Hematopoietic multipotent progenitor cell treated with erythropoietin and hydrocortisone succinate and interleukin-3 and kit ligand, for 17 days (in vitro differentiated cells): ENCODE measurements at regions not wholly inside any gene's neighbourhood (a gene's known extent, or its start where the extent isn't known, plus 50 kb on each side); places are given as distances from the start of the nearest gene placed in this dataset.

ENCODE experiments used
- DNase-seq: peaks from one replicate; pipeline ENCODE4 v3.0.0-alpha.2; 2015; ENCODE audit warnings: low spot score

- DNase-seq = no peak
Observed at GRCh38 chr2:194257095-194257494, 1399.9 kb upstream of the SLC39A10 start.

GRCh38 chr2:194253528-194254259, 1403.3 kb upstream of the SLC39A10 start:
- DNase-seq = no peak

- DNase-seq = no peak
Observed at GRCh38 chr2:194252127-194252526, 1404.9 kb upstream of the SLC39A10 start.

GRCh38 chr2:194232600-194232999, 1424.4 kb upstream of the SLC39A10 start:
- no peak for DNase-seq

GRCh38 chr2:194223218-194223617, 1433.8 kb upstream of the SLC39A10 start:
- DNase-seq = no peak

GRCh38 chr2:194214192-194214591, 1442.8 kb upstream of the SLC39A10 start:
- no peak for DNase-seq

- DNase-seq = no peak
Observed at GRCh38 chr2:194205568-194206227, 1451.3 kb upstream of the SLC39A10 start.

GRCh38 chr2:194203898-194204297, 1453.1 kb upstream of the SLC39A10 start:
- no peak for DNase-seq

- no peak for DNase-seq
Observed at GRCh38 chr2:194182888-194183287, 1474.1 kb upstream of the SLC39A10 start.

GRCh38 chr2:194176134-194176533, 1480.9 kb upstream of the SLC39A10 start:
- DNase-seq = no peak

GRCh38 chr2:194166818-194167217, 1490.2 kb upstream of the SLC39A10 start:
- no peak for DNase-seq

GRCh38 chr2:194155431-194155830, 1501.6 kb upstream of the SLC39A10 start:
- DNase-seq = no peak

- no peak for DNase-seq
Observed at GRCh38 chr2:194151231-194151630, 1505.8 kb upstream of the SLC39A10 start.

- no peak for DNase-seq
Observed at GRCh38 chr2:194135463-194135862, 1521.6 kb upstream of the SLC39A10 start.

GRCh38 chr2:194128810-194129209, 1528.2 kb upstream of the SLC39A10 start:
- DNase-seq = no peak

GRCh38 chr2:194126418-194126817, 1530.6 kb upstream of the SLC39A10 start:
- no peak for DNase-seq

GRCh38 chr2:194116861-194117260, 1540.2 kb upstream of the SLC39A10 start:
- DNase-seq = no peak

- DNase-seq = no peak
Observed at GRCh38 chr2:194105358-194105757, 1551.7 kb upstream of the SLC39A10 start.

GRCh38 chr2:194104687-194105086, 1552.3 kb upstream of the SLC39A10 start:
- no peak for DNase-seq

GRCh38 chr2:194103941-194104659, 1552.9 kb upstream of the SLC39A10 start:
- DNase-seq = no peak

GRCh38 chr2:194102546-194102945, 1554.5 kb upstream of the SLC39A10 start:
- DNase-seq = no peak

- no peak for DNase-seq
Observed at GRCh38 chr2:194100201-194100600, 1556.8 kb upstream of the SLC39A10 start.

GRCh38 chr2:194096402-194096801, 1560.6 kb upstream of the SLC39A10 start:
- DNase-seq = no peak
